Skeletal muscle tissue (tissue), 3 donors: ENCODE measurements at regions not wholly inside any gene's neighbourhood (a gene's known extent, or its start where the extent isn't known, plus 50 kb on each side); places are given as distances from the start of the nearest gene placed in this dataset.

Source experiments
- H3K27ac ChIP-seq: one replicate; pipeline ENCODE4 v1.7.0; 2013; ENCODE audit warnings: mild to moderate bottlenecking, low read depth, low read length, inconsistent platforms
- H3K27me3 ChIP-seq, 3 donors: one replicate each; pipeline ENCODE4 v1.7.0; 2013; ENCODE audit warnings: low read length in 3 of 3; ENCODE audit not compliant: control insufficient read depth in 3 of 3, insufficient read depth in 3 of 3
- H3K36me3 ChIP-seq, 3 donors: one replicate each; pipeline ENCODE4 v1.7.0; 2013; ENCODE audit warnings: low read length in 3 of 3; ENCODE audit not compliant: control insufficient read depth in 3 of 3, insufficient read depth in 3 of 3
- H3K4me1 ChIP-seq, 3 donors: one replicate each; pipeline ENCODE4 v1.7.0; 2013; ENCODE audit warnings: low read length in 3 of 3, mild to moderate bottlenecking in 3 of 3; ENCODE audit not compliant: control insufficient read depth in 3 of 3, insufficient read depth in 3 of 3
- H3K4me3 ChIP-seq, 3 donors: one replicate each; pipeline ENCODE4 v1.7.0; 2013; ENCODE audit warnings: low read length in 3 of 3
- H3K9ac ChIP-seq, 3 donors: one replicate each; pipeline ENCODE4 v1.7.0; 2013; ENCODE audit warnings: low read length in 3 of 3, mild to moderate bottlenecking in 3 of 3, moderate library complexity in 2 of 3, low read depth in 1 of 3
- H3K9me3 ChIP-seq, 3 donors: one replicate each; pipeline ENCODE4 v1.7.0; 2013; ENCODE audit warnings: low read length in 3 of 3; ENCODE audit not compliant: control insufficient read depth in 3 of 3
- donor health status: Osteomylitis.

GRCh38 chr2:14749884-14750283 lies 117.4 kb downstream of the LRATD1 start:
- Histone ChIP-seq H3K4me3 (no peak overlapping the region), H3K9me3 (peaks cover 0 to 5% (median 2%) of the 10 kb centered on the region in 3 donors), H3K4me1 (peaks cover 0 to 4% (median 2%) of the 10 kb centered on the region in 3 donors), H3K27me3 (no peaks in the 10 kb centered on the region), H3K9ac (no peak overlapping the region), H3K36me3 (no peaks in the 10 kb centered on the region), H3K27ac (no peak overlapping the region)

DNA sequence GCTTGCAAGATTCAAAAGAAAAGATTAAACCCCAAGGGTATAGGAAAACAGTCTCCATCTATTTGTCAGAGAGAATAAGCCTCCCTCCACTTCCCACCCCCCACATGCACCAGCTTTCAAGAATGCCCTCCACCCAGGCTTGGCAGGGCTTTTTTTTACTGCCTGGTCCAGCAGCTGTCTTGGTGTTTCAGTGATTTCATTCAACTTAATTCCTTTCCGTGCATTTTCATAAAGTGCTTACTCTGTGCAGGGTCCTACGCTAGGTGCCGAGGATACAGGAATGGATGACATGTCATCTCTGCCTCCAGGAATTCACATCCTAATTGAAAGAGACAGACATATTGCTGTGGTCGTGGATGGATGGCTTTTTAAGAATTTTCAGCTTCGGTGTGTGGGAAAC lies 117.9 kb downstream of the LRATD1 start:
- Histone ChIP-seq H3K9ac (no peak overlapping the region), H3K36me3 (no peaks in the 10 kb centered on the region), H3K4me3 (no peak overlapping the region), H3K9me3 (peaks cover 0 to 5% (median 2%) of the 10 kb centered on the region in 3 donors), H3K27me3 (no peaks in the 10 kb centered on the region), H3K4me1 (peaks cover 0 to under 1% (median 0%) of the 10 kb centered on the region in 3 donors), H3K27ac (no peak overlapping the region)

- Histone ChIP-seq H3K4me1 (no peaks in the 10 kb centered on the region), H3K27ac (no peak overlapping the region), H3K36me3 (no peaks in the 10 kb centered on the region), H3K9ac (no peak overlapping the region), H3K4me3 (no peak overlapping the region), H3K27me3 (no peaks in the 10 kb centered on the region), H3K9me3 (peaks cover 0 to 3% (median 0%) of the 10 kb centered on the region in 3 donors)
Measured at GRCh38 chr2:14751581-14751980, 119.1 kb downstream of the LRATD1 start.

DNA sequence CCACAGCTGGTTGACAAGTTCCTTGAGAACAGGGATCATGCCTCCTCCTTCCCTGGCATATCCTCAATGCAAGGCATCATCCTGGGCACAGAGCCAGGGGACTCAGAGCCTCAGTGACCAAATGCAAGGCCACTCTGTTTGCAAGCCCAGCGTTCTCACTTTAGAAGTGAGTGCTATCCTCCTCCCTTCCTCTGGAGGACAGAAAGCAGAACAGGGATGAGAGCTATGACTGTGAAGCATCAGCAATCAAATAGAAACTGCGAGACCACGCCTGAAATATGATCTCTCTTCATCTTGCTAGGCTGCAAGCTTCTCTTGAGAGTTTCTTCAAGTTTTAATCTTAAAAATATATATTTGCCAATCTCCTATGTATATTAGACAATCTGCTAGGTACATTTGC lies 119.8 kb downstream of the LRATD1 start:
- Histone ChIP-seq H3K27me3 (no peaks in the 10 kb centered on the region), H3K27ac (no peak overlapping the region), H3K4me3 (no peak overlapping the region), H3K4me1 (no peaks in the 10 kb centered on the region), H3K36me3 (no peaks in the 10 kb centered on the region), H3K9ac (no peak overlapping the region), H3K9me3 (no peaks in the 10 kb centered on the region)

DNA sequence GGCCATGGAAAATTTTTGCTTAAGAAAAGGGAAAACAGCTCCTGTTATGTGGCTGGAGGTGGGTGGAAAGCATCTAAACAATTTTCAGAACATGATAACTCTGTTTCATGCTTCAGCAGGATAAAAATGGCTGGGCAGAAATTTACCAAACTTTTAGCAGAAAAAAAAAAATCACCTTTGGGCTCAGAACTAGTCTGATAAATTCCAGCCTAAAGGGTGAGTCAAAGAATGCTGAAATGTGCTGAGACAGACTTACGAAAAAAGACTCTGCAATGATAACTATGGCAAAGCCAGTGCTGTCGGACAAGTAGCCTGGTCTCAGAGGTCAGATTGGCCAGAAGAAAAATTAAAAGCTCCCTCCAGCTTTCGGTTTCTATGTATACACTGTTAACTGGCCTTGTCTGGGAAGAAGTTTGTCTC lies 123.6 kb downstream of the LRATD1 start:
- H3K4me1 ChIP-seq = no peaks in the 10 kb centered on the region
- no peak overlapping the region for H3K27ac ChIP-seq
- no peak overlapping the region for H3K4me3 ChIP-seq
- no peaks in the 10 kb centered on the region for H3K27me3 ChIP-seq
- no peak overlapping the region for H3K9ac ChIP-seq
- H3K9me3 ChIP-seq = no peaks in the 10 kb centered on the region
- no peaks in the 10 kb centered on the region for H3K36me3 ChIP-seq

DNA sequence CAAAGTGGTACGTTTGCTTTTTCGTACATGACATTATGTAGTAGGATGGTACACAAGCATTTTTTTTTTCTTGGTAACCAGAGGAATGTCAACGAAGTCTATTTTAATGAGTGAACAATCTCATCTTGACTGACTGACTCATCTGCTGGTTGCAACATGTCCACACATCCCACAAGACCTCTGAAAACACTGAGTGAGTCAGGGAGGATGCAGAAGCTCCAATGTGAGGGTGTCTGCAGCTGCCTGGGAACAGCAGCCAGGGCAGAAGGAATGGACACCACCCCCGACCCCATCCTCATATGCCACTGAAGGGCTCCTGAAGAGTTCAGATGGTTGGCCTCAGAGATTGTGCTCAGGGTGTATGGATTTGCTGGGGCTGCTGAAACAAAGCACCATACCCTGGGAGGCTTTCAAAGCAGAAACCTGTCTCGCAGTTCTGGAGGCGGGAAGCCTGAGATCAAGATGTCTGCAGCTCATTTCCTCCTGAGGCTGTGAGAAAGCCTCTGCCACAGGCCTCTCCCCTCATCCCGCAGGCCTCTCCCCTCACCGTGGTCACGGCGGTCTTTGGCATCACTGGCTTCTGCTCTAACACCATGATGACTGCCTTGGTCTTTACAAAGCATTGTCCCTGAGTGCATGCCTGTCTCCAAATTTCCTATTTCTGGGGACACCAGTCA lies 124.6 kb downstream of the LRATD1 start:
- Histone ChIP-seq H3K9me3 (no peaks in the 10 kb centered on the region), H3K4me3 (no peak overlapping the region), H3K27me3 (no peaks in the 10 kb centered on the region), H3K4me1 (no peaks in the 10 kb centered on the region), H3K36me3 (no peaks in the 10 kb centered on the region), H3K9ac (no peak overlapping the region), H3K27ac (no peak overlapping the region)

GRCh38 chr2:14759082-14759481 lies 126.6 kb downstream of the LRATD1 start:
- no peaks in the 10 kb centered on the region for H3K4me1 ChIP-seq
- H3K9me3 ChIP-seq = no peaks in the 10 kb centered on the region
- no peaks in the 10 kb centered on the region for H3K27me3 ChIP-seq
- H3K9ac ChIP-seq = no peak overlapping the region
- H3K4me3 ChIP-seq = no peak overlapping the region
- no peak overlapping the region for H3K27ac ChIP-seq
- no peaks in the 10 kb centered on the region for H3K36me3 ChIP-seq

GRCh38 chr2:14760169-14760568 lies 127.7 kb downstream of the LRATD1 start:
- no peak overlapping the region for H3K4me3 ChIP-seq
- no peak overlapping the region for H3K27ac ChIP-seq

GRCh38 chr2:14761118-14761517 lies 128.6 kb downstream of the LRATD1 start:
- Histone ChIP-seq H3K4me3 (no peak overlapping the region), H3K9ac (no peak overlapping the region), H3K27me3 (no peaks in the 10 kb centered on the region), H3K9me3 (no peaks in the 10 kb centered on the region), H3K27ac (no peak overlapping the region), H3K4me1 (no peaks in the 10 kb centered on the region), H3K36me3 (no peaks in the 10 kb centered on the region)

More at GRCh38 chr2:14760169-14760568, 127.7 kb downstream of the LRATD1 start:
- H3K4me1 ChIP-seq = no peaks in the 10 kb centered on the region
- H3K9ac ChIP-seq = no peak overlapping the region
- H3K9me3 ChIP-seq = no peaks in the 10 kb centered on the region
- no peaks in the 10 kb centered on the region for H3K27me3 ChIP-seq
- no peaks in the 10 kb centered on the region for H3K36me3 ChIP-seq

- no peaks in the 10 kb centered on the region for H3K36me3 ChIP-seq
Measured at GRCh38 chr2:14773696-14774095, 141.2 kb downstream of the LRATD1 start.

More at GRCh38 chr2:14773696-14774095, 141.2 kb downstream of the LRATD1 start:
- Histone ChIP-seq H3K4me3 (no peak overlapping the region), H3K9me3 (no peaks in the 10 kb centered on the region), H3K4me1 (no peaks in the 10 kb centered on the region), H3K27ac (no peak overlapping the region), H3K9ac (no peak overlapping the region), H3K27me3 (no peaks in the 10 kb centered on the region)
